ENCODE measurements at regions not wholly inside any gene's neighbourhood (a gene's known extent, or its start where the extent isn't known, plus 50 kb on each side); places are given as distances from the start of the nearest gene placed in this dataset.

GRCh38 chr3:39000008-39000450 lies 51.7 kb downstream of the SCN11A start:
- H3K4me3 ChIP-seq (ENCODE audit: low read depth, low read length, poor library complexity, severe bottlenecking): no peak overlapping the region
- H3K27me3 ChIP-seq (replicated peaks; ENCODE audit: insufficient read depth, low read depth, low read length, poor library complexity): no peaks in the 10 kb centered on the region
- H3K4me1 ChIP-seq (ENCODE audit: insufficient read depth, low read length, poor library complexity, severe bottlenecking): no peaks in the 10 kb centered on the region
- H3K9me3 ChIP-seq (ENCODE audit: low read depth, low read length, poor library complexity, severe bottlenecking): no peaks in the 10 kb centered on the region
- no peak overlapping the region for H3K27ac ChIP-seq (ENCODE audit: low read depth, low read length, poor library complexity, severe bottlenecking)
- ChIA-PET CTCF (interaction anchor here (0.6 to 1.2 kb wide), 7 partner anchors 10 to 353 kb away, joined by 3 to 7 read pairs (median 3); no protein-coding TSS in a partner anchor), POLR2A (ENCODE audit: low non-redundant PET) (no interaction called here)
- intact Hi-C loops (cut with micrococcal nuclease; ENCODE audit: unreplicated experiment): loop anchor here (10.0 kb wide), 1 partner anchor 265 kb away; no protein-coding TSS in a partner anchor
- TF ChIP-seq, protein P1, sequence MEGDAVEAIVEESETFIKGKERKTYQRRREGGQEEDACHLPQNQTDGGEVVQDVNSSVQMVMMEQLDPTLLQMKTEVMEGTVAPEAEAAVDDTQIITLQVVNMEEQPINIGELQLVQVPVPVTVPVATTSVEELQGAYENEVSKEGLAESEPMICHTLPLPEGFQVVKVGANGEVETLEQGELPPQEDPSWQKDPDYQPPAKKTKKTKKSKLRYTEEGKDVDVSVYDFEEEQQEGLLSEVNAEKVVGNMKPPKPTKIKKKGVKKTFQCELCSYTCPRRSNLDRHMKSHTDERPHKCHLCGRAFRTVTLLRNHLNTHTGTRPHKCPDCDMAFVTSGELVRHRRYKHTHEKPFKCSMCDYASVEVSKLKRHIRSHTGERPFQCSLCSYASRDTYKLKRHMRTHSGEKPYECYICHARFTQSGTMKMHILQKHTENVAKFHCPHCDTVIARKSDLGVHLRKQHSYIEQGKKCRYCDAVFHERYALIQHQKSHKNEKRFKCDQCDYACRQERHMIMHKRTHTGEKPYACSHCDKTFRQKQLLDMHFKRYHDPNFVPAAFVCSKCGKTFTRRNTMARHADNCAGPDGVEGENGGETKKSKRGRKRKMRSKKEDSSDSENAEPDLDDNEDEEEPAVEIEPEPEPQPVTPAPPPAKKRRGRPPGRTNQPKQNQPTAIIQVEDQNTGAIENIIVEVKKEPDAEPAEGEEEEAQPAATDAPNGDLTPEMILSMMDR (conservative IDR thresholded peaks at IDR 0.05; ENCODE audit: low read depth, low read length): peak; percentile 66
- TF ChIP-seq EZH2 (IDR thresholded peaks at IDR 0.05; ENCODE audit: borderline replicate concordance, low read depth, low read length, poor library complexity, severe bottlenecking): no peak
- BruUV-seq (replicated peaks): no TSS peak
- H3K36me3 ChIP-seq (ENCODE audit: insufficient read depth, low read length, poor library complexity, severe bottlenecking): no peaks in the 10 kb centered on the region
- DNase-seq (ENCODE audit: low spot score): peak; percentile 59

GRCh38 chr3:38998086-38998485 lies 53.7 kb downstream of the SCN11A start:
- Histone ChIP-seq H3K4me1 (ENCODE audit: insufficient read depth, low read length, poor library complexity, severe bottlenecking) (no peaks in the 10 kb centered on the region), H3K9me3 (ENCODE audit: low read depth, low read length, poor library complexity, severe bottlenecking) (no peaks in the 10 kb centered on the region), H3K27ac (ENCODE audit: low read depth, low read length, poor library complexity, severe bottlenecking) (no peak overlapping the region), H3K4me3 (ENCODE audit: low read depth, low read length, poor library complexity, severe bottlenecking) (no peak overlapping the region), H3K27me3 (replicated peaks; ENCODE audit: insufficient read depth, low read depth, low read length, poor library complexity) (no peaks in the 10 kb centered on the region), H3K36me3 (ENCODE audit: insufficient read depth, low read length, poor library complexity, severe bottlenecking) (no peaks in the 10 kb centered on the region)
- no peak for TF ChIP-seq EZH2 (IDR thresholded peaks at IDR 0.05; ENCODE audit: borderline replicate concordance, low read depth, low read length, poor library complexity, severe bottlenecking)
- TF ChIP-seq, protein P1 (conservative IDR thresholded peaks at IDR 0.05; ENCODE audit: low read depth, low read length): no peak
- BruUV-seq (replicated peaks): no TSS peak
- ChIA-PET POLR2A (ENCODE audit: low non-redundant PET) (no interaction called here), CTCF (no interaction called here)
- intact Hi-C loops (cut with micrococcal nuclease; ENCODE audit: unreplicated experiment): no loop called here
- no peak for DNase-seq (ENCODE audit: low spot score)

GRCh38 chr3:38996193-38996592 lies 55.6 kb downstream of the SCN11A start:
- BruUV-seq (replicated peaks): no TSS peak
- no peaks in the 10 kb centered on the region for H3K9me3 ChIP-seq (ENCODE audit: low read depth, low read length, poor library complexity, severe bottlenecking)

More at GRCh38 chr3:38996193-38996592, 55.6 kb downstream of the SCN11A start:
- no peak for DNase-seq (ENCODE audit: low spot score)
- POLR2A ChIA-PET (ENCODE audit: low non-redundant PET): no interaction called here
- H3K4me1 ChIP-seq (ENCODE audit: insufficient read depth, low read length, poor library complexity, severe bottlenecking): no peaks in the 10 kb centered on the region
- no peaks in the 10 kb centered on the region for H3K36me3 ChIP-seq (ENCODE audit: insufficient read depth, low read length, poor library complexity, severe bottlenecking)
- no peak overlapping the region for H3K4me3 ChIP-seq (ENCODE audit: low read depth, low read length, poor library complexity, severe bottlenecking)
- no peak overlapping the region for H3K27ac ChIP-seq (ENCODE audit: low read depth, low read length, poor library complexity, severe bottlenecking)
- H3K27me3 ChIP-seq (replicated peaks; ENCODE audit: insufficient read depth, low read depth, low read length, poor library complexity): no peaks in the 10 kb centered on the region
- TF ChIP-seq, protein P1 (conservative IDR thresholded peaks at IDR 0.05; ENCODE audit: low read depth, low read length): no peak
- TF ChIP-seq EZH2 (IDR thresholded peaks at IDR 0.05; ENCODE audit: borderline replicate concordance, low read depth, low read length, poor library complexity, severe bottlenecking): no peak
- CTCF ChIA-PET: no interaction called here
- intact Hi-C loops (cut with micrococcal nuclease; ENCODE audit: unreplicated experiment): no loop called here

All from A673 (cell line).